ENCODE measurements at regions not wholly inside any gene's neighbourhood (a gene's known extent, or its start where the extent isn't known, plus 50 kb on each side); places are given as distances from the start of the nearest gene placed in this dataset.

DNA sequence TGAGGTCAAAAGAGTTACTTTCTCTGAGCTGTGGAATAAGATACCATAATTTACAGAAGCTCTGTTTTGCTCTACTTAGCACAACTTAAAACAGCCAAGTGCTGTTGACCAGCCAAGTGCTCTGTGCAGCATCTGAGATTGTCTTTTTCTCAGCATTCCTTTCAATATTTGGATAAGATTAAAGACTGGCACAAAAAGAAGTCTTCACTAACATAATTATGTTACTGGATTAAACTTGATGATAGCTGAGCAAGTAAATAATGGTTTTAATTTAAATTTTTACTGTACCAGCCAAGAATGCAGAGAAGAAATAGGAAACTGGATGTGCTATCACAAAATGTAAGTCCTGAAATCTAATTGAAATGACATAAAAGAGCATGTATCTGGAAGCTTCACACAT, 60.4 kb downstream of the NPY2R start:
- H2BK20ac ChIP-seq (ENCODE audit: low read depth, low read length): no peak overlapping the region
- dilution Hi-C loops (cut with HindIII; ENCODE audit: low sequenced_read_pairs, unreplicated experiment): no loop called here
- intact Hi-C loops (cut with micrococcal nuclease): no loop called here
- H3K27me3 ChIP-seq (ENCODE audit: control insufficient read depth, insufficient read depth, low read length): no peaks in the 10 kb centered on the region
- H4K20me1 ChIP-seq (ENCODE audit: insufficient read depth, low read length): no peaks in the 10 kb centered on the region
- H3K9me3 ChIP-seq (ENCODE audit: control insufficient read depth, insufficient read depth, low read length): no peaks in the 10 kb centered on the region
- H3K4me3 ChIP-seq (ENCODE audit: insufficient read depth, low read depth, low read length): no peak overlapping the region
- no peak overlapping the region for H3K14ac ChIP-seq (replicated peaks; ENCODE audit: low read depth, low read length)
- H3K18ac ChIP-seq (ENCODE audit: low read depth, low read length): no peak overlapping the region
- no peak overlapping the region for H3K9ac ChIP-seq (ENCODE audit: low read depth, low read length)
- POLR2A ChIA-PET (ENCODE audit: unreplicated experiment): no interaction called here
- no peak overlapping the region for H2AK5ac ChIP-seq (ENCODE audit: low read depth, low read length)
- no peak overlapping the region for H2BK5ac ChIP-seq (ENCODE audit: low read depth, low read length, poor library complexity, severe bottlenecking)
- TF ChIP-seq NFE2L2 (IDR thresholded peaks at IDR 0.05; ENCODE audit: low read depth, low read length) (no peak), FOS (IDR thresholded peaks at IDR 0.05; ENCODE audit: low read depth, low read length) (no peak)
- TF ChIP-seq, protein P1, sequence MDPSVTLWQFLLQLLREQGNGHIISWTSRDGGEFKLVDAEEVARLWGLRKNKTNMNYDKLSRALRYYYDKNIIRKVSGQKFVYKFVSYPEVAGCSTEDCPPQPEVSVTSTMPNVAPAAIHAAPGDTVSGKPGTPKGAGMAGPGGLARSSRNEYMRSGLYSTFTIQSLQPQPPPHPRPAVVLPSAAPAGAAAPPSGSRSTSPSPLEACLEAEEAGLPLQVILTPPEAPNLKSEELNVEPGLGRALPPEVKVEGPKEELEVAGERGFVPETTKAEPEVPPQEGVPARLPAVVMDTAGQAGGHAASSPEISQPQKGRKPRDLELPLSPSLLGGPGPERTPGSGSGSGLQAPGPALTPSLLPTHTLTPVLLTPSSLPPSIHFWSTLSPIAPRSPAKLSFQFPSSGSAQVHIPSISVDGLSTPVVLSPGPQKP (IDR thresholded peaks at IDR 0.05; ENCODE audit: borderline replicate concordance, low read depth, low read length): no peak
- in situ Hi-C loops (cut with MboI; ENCODE audit: low sequenced_read_pairs): no loop called here
- BruUV-seq (replicated peaks): no TSS peak
- no peaks in the 10 kb centered on the region for H3K36me3 ChIP-seq (ENCODE audit: control insufficient read depth, insufficient read depth, low read length)
- no peak overlapping the region for H3K56ac ChIP-seq (ENCODE audit: extremely low read depth, insufficient read depth, low read length)
- no peaks in the 10 kb centered on the region for H3K9me1 ChIP-seq (ENCODE audit: insufficient read depth, low read length)
- H3K4me1 ChIP-seq (ENCODE audit: control insufficient read depth, insufficient read depth, low read length): no peaks in the 10 kb centered on the region
- no peak overlapping the region for H3K4me2 ChIP-seq (ENCODE audit: low read depth, low read length)
- H3K27ac ChIP-seq (ENCODE audit: insufficient read depth, low read length): no peak overlapping the region
- H4K91ac ChIP-seq (ENCODE audit: insufficient read depth, low read depth, low read length): no peak overlapping the region
- H3K23ac ChIP-seq (ENCODE audit: low read depth, low read length): no peak overlapping the region
- no peaks in the 10 kb centered on the region for H3K79me1 ChIP-seq (ENCODE audit: low read depth in 1 of 2, low read length in 2 of 2)
- no peak overlapping the region for H2BK15ac ChIP-seq (ENCODE audit: low read depth, low read length)
- no peak overlapping the region for H2AK9ac ChIP-seq (replicated peaks; ENCODE audit: low read depth, low read length, poor library complexity)
- ATAC-seq (ENCODE audit: low read depth) (no peak), DNase-seq (no peak)
- CTCF ChIA-PET: no interaction called here
- H3K4ac ChIP-seq (ENCODE audit: low read depth, low read length): no peak overlapping the region
- no peak overlapping the region for H2BK120ac ChIP-seq (ENCODE audit: low read depth, low read length)
- H4K8ac ChIP-seq (ENCODE audit: low read depth in 2 of 2, low read length in 2 of 2): no peak overlapping the region
- H2AFZ ChIP-seq (replicated peaks; ENCODE audit: low read length, poor library complexity): no peak overlapping the region
- H4K5ac ChIP-seq (ENCODE audit: low read depth, low read length): no peak overlapping the region
